GM23338 (cell line): ENCODE measurements at regions not wholly inside any gene's neighbourhood (a gene's known extent, or its start where the extent isn't known, plus 50 kb on each side); places are given as distances from the start of the nearest gene placed in this dataset.

Experiments
- ATAC-seq: fragments of 200-7000 bp; cut with Tn5 transposase; 3 replicates; pipeline ENCODE4 v1.9.1; 2020
- DNase-seq: peaks from one replicate; pipeline ENCODE4 v3.0.0-alpha.2; 2015; ENCODE audit warnings: low spot score
- H2AFZ ChIP-seq: fragments of 200-600 bp; sonication (generic); 2 replicates; pipeline ENCODE4 v1.8.0; 2016; ENCODE audit warnings: antibody characterized with exemption, mild to moderate bottlenecking, moderate library complexity
- H3F3A ChIP-seq: fragments of 200-600 bp; sonication (generic); replicated peaks from 2 replicates; pipeline ENCODE4 v1.8.0; 2017; ENCODE audit warnings: antibody characterized with exemption, mixed run types, low read depth
- H3K27ac ChIP-seq: fragments of 200-600 bp; sonication (generic); 2 replicates; pipeline ENCODE4 v1.6.1; 2016; ENCODE audit warnings: low read depth
- H3K27me3 ChIP-seq: fragments of 200-600 bp; sonication (generic); 2 replicates; pipeline ENCODE4 v1.8.0; 2016; ENCODE audit warnings: mild to moderate bottlenecking, mixed run types, moderate library complexity; ENCODE audit not compliant: insufficient read depth
- H3K36me3 ChIP-seq: fragments of 200-600 bp; sonication (generic); 2 replicates; pipeline ENCODE4 v1.8.0; 2016; ENCODE audit warnings: mild to moderate bottlenecking; ENCODE audit not compliant: insufficient read depth
- H3K4me1 ChIP-seq: fragments of 200-600 bp; sonication (generic); 2 replicates; pipeline ENCODE4 v1.8.0; 2016; ENCODE audit warnings: mild to moderate bottlenecking, moderate library complexity; ENCODE audit not compliant: insufficient read depth
- H3K4me2 ChIP-seq: fragments of 200-600 bp; sonication (generic); 2 replicates; pipeline ENCODE4 v1.7.1; 2017; ENCODE audit warnings: mixed run types
- H3K4me3 ChIP-seq: fragments of 200-600 bp; sonication (generic); 2 replicates; pipeline ENCODE4 v1.6.1; 2016; ENCODE audit warnings: mixed run types
- H3K79me2 ChIP-seq: fragments of 200-600 bp; sonication (generic); replicated peaks from 2 replicates; pipeline ENCODE4 v1.8.0; 2017; ENCODE audit warnings: mild to moderate bottlenecking; ENCODE audit not compliant: insufficient read depth
- H3K9me2 ChIP-seq: fragments of 200-600 bp; sonication (generic); 2 replicates; pipeline ENCODE4 v1.8.0; 2017; ENCODE audit not compliant: insufficient read depth
- H4K20me1 ChIP-seq: fragments of 200-600 bp; sonication (generic); replicated peaks from 2 replicates; pipeline ENCODE4 v1.8.0; 2017; ENCODE audit warnings: mild to moderate bottlenecking; ENCODE audit not compliant: insufficient read depth
- H3K27ac Mint-ChIP-seq: 2 replicates; pipeline ENCODE4 v1.8.0; 2020; ENCODE audit warnings: inconsistent platforms, mild to moderate bottlenecking, moderate library complexity, mixed read lengths
- H3K27me3 Mint-ChIP-seq: 3 replicates; pipeline ENCODE4 v1.8.0; 2022; ENCODE audit warnings: low read depth, mild to moderate bottlenecking, moderate library complexity, mixed read lengths, inconsistent platforms; ENCODE audit not compliant: insufficient read depth, poor library complexity
- H3K36me3 Mint-ChIP-seq: 3 replicates; pipeline ENCODE4 v1.8.0; 2021; ENCODE audit warnings: low read depth, mild to moderate bottlenecking, inconsistent platforms, moderate library complexity, mixed read lengths
- H3K4me1 Mint-ChIP-seq: 3 replicates; pipeline ENCODE4 v1.8.0; 2020; ENCODE audit warnings: mild to moderate bottlenecking, inconsistent platforms, mixed read lengths
- H3K4me3 Mint-ChIP-seq: 3 replicates; pipeline ENCODE4 v1.8.0; 2021; ENCODE audit warnings: moderate library complexity, mild to moderate bottlenecking, inconsistent platforms, mixed read lengths
- H3K9me3 Mint-ChIP-seq: 3 replicates; pipeline ENCODE4 v1.8.0; 2020; ENCODE audit warnings: moderate library complexity, mild to moderate bottlenecking, inconsistent platforms, mixed read lengths
- CREB1 ChIP-seq: fragments of 250-450 bp; sonication (Bioruptor Pico); IDR thresholded peaks from 2 replicates; pipeline ENCODE4 v1.5.0; 2020; ENCODE audit warnings: low read depth, mild to moderate bottlenecking, moderate library complexity
- CTCF ChIP-seq, 2 experiments: fragments of 200-600 bp in 1 of 2; sonication (generic) in 1 of 2; conservative IDR thresholded peaks; 2 replicates each; pipeline versions ENCODE4 v1.5.1 to v1.6.1; 2016 to 2017; ENCODE audit warnings: antibody characterized with exemption in 2 of 2, low read depth in 2 of 2, mild to moderate bottlenecking in 2 of 2, moderate library complexity in 1 of 2
- ETS1 ChIP-seq: IDR thresholded peaks from 2 replicates; pipeline ENCODE4 v1.6.1; 2016; ENCODE audit warnings: antibody characterized with exemption
- EZH2 ChIP-seq: fragments of 200-600 bp; sonication (generic); IDR thresholded peaks from one replicate; pipeline ENCODE4 v1.8.0; 2017; ENCODE audit warnings: antibody characterized with exemption, mild to moderate bottlenecking, low read depth; ENCODE audit not compliant: unreplicated experiment
- EZH2phosphoT487 ChIP-seq: fragments of 200-600 bp; sonication (generic); IDR thresholded peaks from one replicate; pipeline ENCODE4 v1.8.1; 2018; ENCODE audit warnings: antibody characterized with exemption; ENCODE audit not compliant: unreplicated experiment
- JUNB ChIP-seq: IDR thresholded peaks from one replicate; pipeline ENCODE4 v1.6.1; 2016; ENCODE audit warnings: antibody characterized with exemption; ENCODE audit not compliant: unreplicated experiment
- NANOG ChIP-seq: IDR thresholded peaks from 2 replicates; pipeline ENCODE4 v1.6.1; 2016; ENCODE audit warnings: antibody characterized with exemption, borderline replicate concordance
- POLR2AphosphoS5 ChIP-seq: IDR thresholded peaks from 2 replicates; pipeline ENCODE4 v1.6.1; 2016; ENCODE audit warnings: antibody characterized with exemption, low read depth
- REST ChIP-seq: IDR thresholded peaks from one replicate; pipeline ENCODE4 v1.6.1; 2018; ENCODE audit warnings: antibody characterized with exemption; ENCODE audit not compliant: unreplicated experiment
- STAT1 ChIP-seq: IDR thresholded peaks from one replicate; pipeline ENCODE4 v1.6.1; 2016; ENCODE audit warnings: antibody characterized with exemption; ENCODE audit not compliant: unreplicated experiment
- ZNF114 ChIP-seq: fragments of 250-450 bp; sonication (Bioruptor Pico); IDR thresholded peaks from 2 replicates; pipeline ENCODE4 v1.5.0; 2020; ENCODE audit warnings: mild to moderate bottlenecking, moderate library complexity
- ZNF331 ChIP-seq: fragments of 250-450 bp; sonication (Bioruptor Pico); IDR thresholded peaks from 2 replicates; pipeline ENCODE4 v1.5.0; 2020; ENCODE audit warnings: low read depth, mild to moderate bottlenecking, moderate library complexity
- ZNF462 ChIP-seq: fragments of 250-450 bp; sonication (Bioruptor Pico); IDR thresholded peaks from 2 replicates; pipeline ENCODE4 v1.5.0; 2020; ENCODE audit warnings: mild to moderate bottlenecking, moderate library complexity

- no peaks in the 10 kb centered on the region; the same call in 2 of the 3 replicates for H3K9me3 Mint-ChIP-seq
- H3K27me3 Mint-ChIP-seq = peaks cover 2% of the 10 kb centered on the region
- Histone ChIP-seq H3K9me2 (no peaks in the 10 kb centered on the region), H3K4me1 (peaks cover 5% of the 10 kb centered on the region; the same call in 1 of the 2 replicates), H2AFZ (peak overlapping the region; percentile 29; the same call in 1 of the 2 replicates), H3K79me2 (no peaks in the 10 kb centered on the region), H3K36me3 (no peaks in the 10 kb centered on the region), H3F3A (no peaks in the 10 kb centered on the region), H4K20me1 (no peaks in the 10 kb centered on the region), H3K4me2 (no peak overlapping the region), H3K27me3 (no peaks in the 10 kb centered on the region), H3K27ac (no peak overlapping the region), H3K4me3 (no peak overlapping the region)
- TF ChIP-seq ZNF462 = no peak
- TF ChIP-seq EZH2 = no peak
- no peak for TF ChIP-seq NANOG
- no peak for TF ChIP-seq CTCF (conservative IDR thresholded peaks at IDR 0.05; ENCODE audit: low read depth in 2 of 2)
- TF ChIP-seq REST = no peak
- no peak for TF ChIP-seq ETS1
- TF ChIP-seq EZH2phosphoT487 = no peak
- TF ChIP-seq CREB1 = no peak
- TF ChIP-seq STAT1 = no peak
- no peak for TF ChIP-seq ZNF331 (CRISPR knock-in tag)
- TF ChIP-seq POLR2AphosphoS5 = no peak
- no peak for TF ChIP-seq JUNB
- no peak for TF ChIP-seq ZNF114 (CRISPR knock-in tag)
- no peak overlapping the region for H3K4me3 Mint-ChIP-seq
- DNase-seq (no peak), ATAC-seq (peak; percentile 34; the same call in 2 of the 3 replicates)
- no peak overlapping the region for H3K27ac Mint-ChIP-seq
- no peaks in the 10 kb centered on the region for H3K36me3 Mint-ChIP-seq
- H3K4me1 Mint-ChIP-seq = peaks cover 23% of the 10 kb centered on the region
Observed at GRCh38 chr10:35907548-35907947, 265.5 kb upstream of the FZD8 start.
